Endodermal cell (in vitro differentiated cells): ENCODE measurements at regions not wholly inside any gene's neighbourhood (a gene's known extent, or its start where the extent isn't known, plus 50 kb on each side); places are given as distances from the start of the nearest gene placed in this dataset.

Source experiments
- DNase-seq: peaks from one replicate; pipeline ENCODE4 v3.0.0-alpha.2; 2017
- H3K27ac ChIP-seq: 2 replicates; pipeline ENCODE4 v1.5.1; 2013; ENCODE audit warnings: mild to moderate bottlenecking, low read depth, low read length, moderate library complexity
- H3K27me3 ChIP-seq: 2 replicates; pipeline ENCODE4 v1.6.1; 2013; ENCODE audit warnings: mild to moderate bottlenecking, low read length, moderate library complexity; ENCODE audit not compliant: insufficient read depth, control insufficient read depth, poor library complexity, severe bottlenecking
- H3K36me3 ChIP-seq: 2 replicates; pipeline ENCODE4 v1.7.0; 2013; ENCODE audit warnings: mild to moderate bottlenecking, low read length, moderate library complexity; ENCODE audit not compliant: control insufficient read depth, insufficient read depth
- H3K4me1 ChIP-seq: one replicate; pipeline ENCODE4 v1.7.0; 2013; ENCODE audit warnings: low read length; ENCODE audit not compliant: control insufficient read depth, insufficient read depth
- H3K4me3 ChIP-seq: 2 replicates; pipeline ENCODE4 v1.5.1; 2013; ENCODE audit warnings: mild to moderate bottlenecking, low read length, moderate library complexity
- H3K9ac ChIP-seq: 2 replicates; pipeline ENCODE4 v1.6.1; 2013; ENCODE audit warnings: mild to moderate bottlenecking, low read length, moderate library complexity; ENCODE audit not compliant: poor library complexity, severe bottlenecking; ENCODE audit errors: extremely low read depth
- H3K9me3 ChIP-seq: 2 replicates; pipeline ENCODE4 v1.6.1; 2013; ENCODE audit warnings: mild to moderate bottlenecking, low read length, moderate library complexity; ENCODE audit not compliant: control insufficient read depth
- H3K27ac Mint-ChIP-seq: 2 replicates; pipeline ENCODE4 v1.8.0; 2020; ENCODE audit warnings: mixed read lengths
- H3K27me3 Mint-ChIP-seq: 2 replicates; pipeline ENCODE4 v1.8.0; 2021; ENCODE audit warnings: mild to moderate bottlenecking, mixed read lengths; ENCODE audit not compliant: insufficient read depth
- H3K36me3 Mint-ChIP-seq: 2 replicates; pipeline ENCODE4 v1.8.0; 2020; ENCODE audit warnings: low read depth, mixed read lengths
- H3K4me1 Mint-ChIP-seq: 2 replicates; pipeline ENCODE4 v1.8.0; 2020; ENCODE audit warnings: mixed read lengths
- H3K4me3 Mint-ChIP-seq: 2 replicates; pipeline ENCODE4 v1.8.0; 2020; ENCODE audit warnings: mild to moderate bottlenecking, moderate library complexity, mixed read lengths
- H3K9me3 Mint-ChIP-seq: 2 replicates; pipeline ENCODE4 v1.8.0; 2020; ENCODE audit warnings: mild to moderate bottlenecking, mixed read lengths
- CTCF ChIP-seq: fragments of 200-600 bp; sonication (generic); conservative IDR thresholded peaks from 2 replicates; pipeline ENCODE4 v1.5.0; 2021; ENCODE audit warnings: antibody characterized with exemption, mild to moderate bottlenecking
- WGBS, 2 experiments: methylation state at CpG; one replicate each; pipeline versions ENCODE4 v1.1.5 to v1.1.7; 2013; ENCODE audit warnings: missing lambda C conversion rate in 2 of 2, mixed read lengths in 1 of 2; ENCODE audit not compliant: insufficient coverage in 1 of 2, insufficient read length in 1 of 2; 5-methylcytosine and 5-hydroxymethylcytosine counted together

- Mint-ChIP-seq H3K9me3 (peaks cover 17% of the 10 kb centered on the region), H3K4me3 (no peak overlapping the region), H3K4me1 (no peaks in the 10 kb centered on the region), H3K27me3 (no peaks in the 10 kb centered on the region), H3K27ac (no peak overlapping the region), H3K36me3 (no peaks in the 10 kb centered on the region)
- Histone ChIP-seq H3K27ac (no peak overlapping the region), H3K36me3 (no peaks in the 10 kb centered on the region), H3K4me3 (no peak overlapping the region), H3K27me3 (no peaks in the 10 kb centered on the region), H3K9ac (no peak overlapping the region), H3K4me1 (no peaks in the 10 kb centered on the region), H3K9me3 (no peaks in the 10 kb centered on the region)
- no CpG with 5 or more reads among the region's 1 CpG for WGBS, 2 experiments
- no peak for TF ChIP-seq CTCF
- DNase-seq = no peak
Observed at GRCh38 chr21:24730661-24731060, 876.6 kb downstream of the MRPL39 start.

- Mint-ChIP-seq H3K9me3 (peaks cover 19% of the 10 kb centered on the region), H3K36me3 (no peaks in the 10 kb centered on the region), H3K4me1 (no peaks in the 10 kb centered on the region), H3K27me3 (no peaks in the 10 kb centered on the region), H3K4me3 (no peak overlapping the region), H3K27ac (no peak overlapping the region)
- Histone ChIP-seq H3K36me3 (no peaks in the 10 kb centered on the region), H3K9me3 (no peaks in the 10 kb centered on the region), H3K27me3 (no peaks in the 10 kb centered on the region), H3K4me1 (no peaks in the 10 kb centered on the region), H3K27ac (no peak overlapping the region), H3K4me3 (no peak overlapping the region), H3K9ac (no peak overlapping the region)
- no peak for TF ChIP-seq CTCF
- no peak for DNase-seq
- WGBS, 2 experiments = 80% methylated on average over 1 of the region's 3 CpGs; no CpG with 5 or more reads in 1 of the 2 experiments
Observed at GRCh38 chr21:24729568-24729967, 877.7 kb downstream of the MRPL39 start.

GRCh38 chr21:24727803-24728440, 879.4 kb downstream of the MRPL39 start:
- Mint-ChIP-seq H3K27me3 (no peaks in the 10 kb centered on the region), H3K36me3 (no peaks in the 10 kb centered on the region), H3K27ac (no peak overlapping the region), H3K4me3 (no peak overlapping the region), H3K4me1 (no peaks in the 10 kb centered on the region), H3K9me3 (peaks cover 21% of the 10 kb centered on the region)
- DNase-seq = no peak
- Histone ChIP-seq H3K27ac (no peak overlapping the region), H3K4me3 (no peak overlapping the region), H3K36me3 (no peaks in the 10 kb centered on the region), H3K9me3 (no peaks in the 10 kb centered on the region), H3K9ac (no peak overlapping the region), H3K4me1 (no peaks in the 10 kb centered on the region), H3K27me3 (no peaks in the 10 kb centered on the region)
- peak; percentile 52 for TF ChIP-seq CTCF
- 80 to 100% methylated on average over 1 to 3 of the region's 4 CpGs for WGBS, 2 experiments
